ENCODE measurements at regions not wholly inside any gene's neighbourhood (a gene's known extent, or its start where the extent isn't known, plus 50 kb on each side); places are given as distances from the start of the nearest gene placed in this dataset.

GRCh38 chr17:36816214-36816906, 120.9 kb upstream of the LHX1 start:
- H3K27ac ChIP-seq (ENCODE audit: low read depth, low read length) = no peak overlapping the region
- H3K79me2 ChIP-seq (ENCODE audit: control insufficient read depth, insufficient read depth, low read length, unreplicated experiment) = no peaks in the 10 kb centered on the region
- no peaks in the 10 kb centered on the region for H3K36me3 ChIP-seq (ENCODE audit: insufficient read depth, low read length)
- peaks cover 90% of the 10 kb centered on the region for H3K27me3 ChIP-seq (ENCODE audit: insufficient read depth, low read length)
- no peaks in the 10 kb centered on the region for H3K4me1 ChIP-seq (ENCODE audit: control insufficient read depth, insufficient read depth, low read length, unreplicated experiment)
- no peak overlapping the region for H2AFZ ChIP-seq (ENCODE audit: low read length, unreplicated experiment)
- H3K4me3 ChIP-seq (ENCODE audit: low read depth, low read length) = no peak overlapping the region

GRCh38 chr17:36816907-36817288, 120.4 kb upstream of the LHX1 start:
- Histone ChIP-seq H3K27ac (ENCODE audit: low read depth, low read length) (no peak overlapping the region), H3K36me3 (ENCODE audit: insufficient read depth, low read length) (no peaks in the 10 kb centered on the region), H3K79me2 (ENCODE audit: control insufficient read depth, insufficient read depth, low read length, unreplicated experiment) (no peaks in the 10 kb centered on the region), H3K4me1 (ENCODE audit: control insufficient read depth, insufficient read depth, low read length, unreplicated experiment) (no peaks in the 10 kb centered on the region), H3K27me3 (ENCODE audit: insufficient read depth, low read length) (peaks cover 90% of the 10 kb centered on the region), H3K4me3 (ENCODE audit: low read depth, low read length) (no peak overlapping the region), H2AFZ (ENCODE audit: low read length, unreplicated experiment) (no peak overlapping the region)

GRCh38 chr17:36817483-36818048, 119.7 kb upstream of the LHX1 start:
- peaks cover 90% of the 10 kb centered on the region for H3K27me3 ChIP-seq (ENCODE audit: insufficient read depth, low read length)

GRCh38 chr17:36818134-36818825, 119.0 kb upstream of the LHX1 start:
- no peak overlapping the region for H2AFZ ChIP-seq (ENCODE audit: low read length, unreplicated experiment)
- H3K36me3 ChIP-seq (ENCODE audit: insufficient read depth, low read length) = no peaks in the 10 kb centered on the region
- no peak overlapping the region for H3K4me3 ChIP-seq (ENCODE audit: low read depth, low read length)
- no peaks in the 10 kb centered on the region for H3K79me2 ChIP-seq (ENCODE audit: control insufficient read depth, insufficient read depth, low read length, unreplicated experiment)
- H3K4me1 ChIP-seq (ENCODE audit: control insufficient read depth, insufficient read depth, low read length, unreplicated experiment) = no peaks in the 10 kb centered on the region
- no peak overlapping the region for H3K27ac ChIP-seq (ENCODE audit: low read depth, low read length)
- H3K27me3 ChIP-seq (ENCODE audit: insufficient read depth, low read length) = peaks cover 90% of the 10 kb centered on the region

More at GRCh38 chr17:36817483-36818048, 119.7 kb upstream of the LHX1 start:
- no peaks in the 10 kb centered on the region for H3K4me1 ChIP-seq (ENCODE audit: control insufficient read depth, insufficient read depth, low read length, unreplicated experiment)
- H3K27ac ChIP-seq (ENCODE audit: low read depth, low read length) = no peak overlapping the region
- H3K79me2 ChIP-seq (ENCODE audit: control insufficient read depth, insufficient read depth, low read length, unreplicated experiment) = no peaks in the 10 kb centered on the region
- H3K36me3 ChIP-seq (ENCODE audit: insufficient read depth, low read length) = no peaks in the 10 kb centered on the region
- no peak overlapping the region for H2AFZ ChIP-seq (ENCODE audit: low read length, unreplicated experiment)
- H3K4me3 ChIP-seq (ENCODE audit: low read depth, low read length) = no peak overlapping the region

- Histone ChIP-seq H3K4me3 (ENCODE audit: low read depth, low read length) (no peak overlapping the region), H3K36me3 (ENCODE audit: insufficient read depth, low read length) (no peaks in the 10 kb centered on the region), H3K79me2 (ENCODE audit: control insufficient read depth, insufficient read depth, low read length, unreplicated experiment) (no peaks in the 10 kb centered on the region), H3K4me1 (ENCODE audit: control insufficient read depth, insufficient read depth, low read length, unreplicated experiment) (no peaks in the 10 kb centered on the region), H3K27ac (ENCODE audit: low read depth, low read length) (no peak overlapping the region), H3K27me3 (ENCODE audit: insufficient read depth, low read length) (peaks cover 99% of the 10 kb centered on the region), H2AFZ (ENCODE audit: low read length, unreplicated experiment) (no peak overlapping the region)
These were observed 113.2 kb upstream of the LHX1 start for GRCh38 chr17:36823850-36824677.

GRCh38 chr17:36824678-36825101, 112.6 kb upstream of the LHX1 start:
- Histone ChIP-seq H3K4me1 (ENCODE audit: control insufficient read depth, insufficient read depth, low read length, unreplicated experiment) (no peaks in the 10 kb centered on the region), H3K79me2 (ENCODE audit: control insufficient read depth, insufficient read depth, low read length, unreplicated experiment) (no peaks in the 10 kb centered on the region), H3K4me3 (ENCODE audit: low read depth, low read length) (no peak overlapping the region), H3K36me3 (ENCODE audit: insufficient read depth, low read length) (no peaks in the 10 kb centered on the region), H3K27me3 (ENCODE audit: insufficient read depth, low read length) (peaks cover 94% of the 10 kb centered on the region), H3K27ac (ENCODE audit: low read depth, low read length) (no peak overlapping the region), H2AFZ (ENCODE audit: low read length, unreplicated experiment) (no peak overlapping the region)

- Histone ChIP-seq H3K36me3 (ENCODE audit: insufficient read depth, low read length) (no peaks in the 10 kb centered on the region), H3K27me3 (ENCODE audit: insufficient read depth, low read length) (peaks cover 94% of the 10 kb centered on the region), H3K79me2 (ENCODE audit: control insufficient read depth, insufficient read depth, low read length, unreplicated experiment) (no peaks in the 10 kb centered on the region), H3K4me1 (ENCODE audit: control insufficient read depth, insufficient read depth, low read length, unreplicated experiment) (no peaks in the 10 kb centered on the region), H2AFZ (ENCODE audit: low read length, unreplicated experiment) (no peak overlapping the region), H3K27ac (ENCODE audit: low read depth, low read length) (no peak overlapping the region), H3K4me3 (ENCODE audit: low read depth, low read length) (no peak overlapping the region)
These were observed 112.2 kb upstream of the LHX1 start for GRCh38 chr17:36825113-36825512.

GRCh38 chr17:36825521-36825920, 111.8 kb upstream of the LHX1 start:
- peaks cover 94% of the 10 kb centered on the region for H3K27me3 ChIP-seq (ENCODE audit: insufficient read depth, low read length)
- H3K79me2 ChIP-seq (ENCODE audit: control insufficient read depth, insufficient read depth, low read length, unreplicated experiment) = no peaks in the 10 kb centered on the region
- H2AFZ ChIP-seq (ENCODE audit: low read length, unreplicated experiment) = no peak overlapping the region
- no peak overlapping the region for H3K27ac ChIP-seq (ENCODE audit: low read depth, low read length)
- no peak overlapping the region for H3K4me3 ChIP-seq (ENCODE audit: low read depth, low read length)
- H3K36me3 ChIP-seq (ENCODE audit: insufficient read depth, low read length) = no peaks in the 10 kb centered on the region
- no peaks in the 10 kb centered on the region for H3K4me1 ChIP-seq (ENCODE audit: control insufficient read depth, insufficient read depth, low read length, unreplicated experiment)

GRCh38 chr17:36825951-36826350, 111.3 kb upstream of the LHX1 start:
- Histone ChIP-seq H3K27me3 (ENCODE audit: insufficient read depth, low read length) (peaks cover 91% of the 10 kb centered on the region), H3K4me1 (ENCODE audit: control insufficient read depth, insufficient read depth, low read length, unreplicated experiment) (no peaks in the 10 kb centered on the region), H3K36me3 (ENCODE audit: insufficient read depth, low read length) (no peaks in the 10 kb centered on the region), H3K4me3 (ENCODE audit: low read depth, low read length) (no peak overlapping the region), H3K27ac (ENCODE audit: low read depth, low read length) (no peak overlapping the region), H2AFZ (ENCODE audit: low read length, unreplicated experiment) (no peak overlapping the region), H3K79me2 (ENCODE audit: control insufficient read depth, insufficient read depth, low read length, unreplicated experiment) (no peaks in the 10 kb centered on the region)

- no peak overlapping the region for H3K4me3 ChIP-seq (ENCODE audit: low read depth, low read length)
- no peaks in the 10 kb centered on the region for H3K4me1 ChIP-seq (ENCODE audit: control insufficient read depth, insufficient read depth, low read length, unreplicated experiment)
- H3K79me2 ChIP-seq (ENCODE audit: control insufficient read depth, insufficient read depth, low read length, unreplicated experiment) = no peaks in the 10 kb centered on the region
- no peak overlapping the region for H2AFZ ChIP-seq (ENCODE audit: low read length, unreplicated experiment)
- no peaks in the 10 kb centered on the region for H3K36me3 ChIP-seq (ENCODE audit: insufficient read depth, low read length)
- H3K27ac ChIP-seq (ENCODE audit: low read depth, low read length) = no peak overlapping the region
- peaks cover 80% of the 10 kb centered on the region for H3K27me3 ChIP-seq (ENCODE audit: insufficient read depth, low read length)
These were observed 110.2 kb upstream of the LHX1 start for GRCh38 chr17:36827081-36827480.
